PC-3 (cell line): ENCODE measurements at regions not wholly inside any gene's neighbourhood (a gene's known extent, or its start where the extent isn't known, plus 50 kb on each side); places are given as distances from the start of the nearest gene placed in this dataset.
"Not testable (repeated sequence)": the region's sequence is repeated elsewhere in the genome, so short reads cannot be mapped to it uniquely, and the experiment has no call there.

Experiments used
- CTCF ChIP-seq: fragments of 300-600 bp; sonication (generic); conservative IDR thresholded peaks from 2 replicates; pipeline ENCODE4 v1.5.1; 2017; ENCODE audit warnings: antibody characterized with exemption, low read depth, mild to moderate bottlenecking, low read length
- EZH2 ChIP-seq: fragments of 300-600 bp; sonication (generic); IDR thresholded peaks from one replicate; pipeline ENCODE4 v1.6.1; 2017; ENCODE audit warnings: antibody characterized with exemption, mild to moderate bottlenecking, low read length; ENCODE audit not compliant: unreplicated experiment
- EZH2phosphoT487 ChIP-seq: fragments of 300-600 bp; sonication (generic); IDR thresholded peaks from 2 replicates; pipeline ENCODE4 v1.6.1; 2018; ENCODE audit warnings: mild to moderate bottlenecking, antibody characterized with exemption, low read length, borderline replicate concordance

- not testable (repeated sequence) for TF ChIP-seq CTCF, EZH2phosphoT487, EZH2
Measured at GRCh38 chr11:3519841-3520240, 122.0 kb downstream of the ART5 start.
